ENCODE measurements at regions not wholly inside any gene's neighbourhood (a gene's known extent, or its start where the extent isn't known, plus 50 kb on each side); places are given as distances from the start of the nearest gene placed in this dataset.
"Not testable (repeated sequence)": the region's sequence is repeated elsewhere in the genome, so short reads cannot be mapped to it uniquely, and the experiment has no call there.

DNA sequence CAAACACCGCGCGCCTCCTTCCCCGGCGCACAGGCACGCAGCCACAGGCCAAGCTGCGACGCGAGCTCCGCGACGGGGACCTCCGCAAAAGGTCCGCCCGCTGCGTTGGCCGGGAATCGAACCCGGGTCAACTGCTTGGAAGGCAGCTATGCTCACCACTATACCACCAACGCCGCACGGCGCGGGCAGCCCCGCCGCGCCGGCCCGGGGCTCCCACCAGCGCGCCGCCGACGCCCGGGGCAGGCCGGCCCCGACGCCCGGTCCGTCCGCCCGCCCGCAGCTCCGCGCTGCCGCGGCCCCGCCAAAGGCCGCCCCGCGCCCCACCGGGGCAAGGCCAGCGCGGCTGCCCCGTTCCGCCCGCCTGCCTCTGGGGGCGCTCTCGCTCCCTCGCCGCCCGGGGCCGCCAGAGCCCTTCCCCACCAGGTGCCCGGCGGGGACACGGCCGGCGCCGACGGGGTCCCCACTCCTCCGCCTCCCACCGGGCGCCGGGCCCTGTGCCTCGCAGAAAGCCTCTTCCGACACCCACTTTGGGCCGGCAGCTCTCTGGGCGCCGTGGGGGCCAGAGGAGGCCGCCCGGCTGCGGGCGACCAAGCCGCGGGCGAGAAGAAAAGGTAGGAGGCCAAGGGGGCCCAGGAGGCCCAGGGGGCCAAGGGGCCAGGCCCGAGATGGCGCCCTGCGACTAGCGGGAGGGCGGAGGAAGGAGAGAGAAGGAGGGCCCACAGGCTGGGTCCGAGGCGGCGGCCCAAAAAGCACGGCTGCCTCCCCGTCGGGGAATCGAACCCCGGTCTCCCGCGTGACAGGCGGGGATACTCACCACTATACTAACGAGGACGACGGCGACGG, 50.2 kb upstream of the FCGR2A start:
- in situ Hi-C loops (cut with HindIII; ENCODE audit: low pct_unique_long_range_greater_than_20kb, low sequenced_read_pairs); DNase-seq (ENCODE audit: low read depth in 1 of 2, low spot score in 1 of 2): not testable (repeated sequence)

DNA sequence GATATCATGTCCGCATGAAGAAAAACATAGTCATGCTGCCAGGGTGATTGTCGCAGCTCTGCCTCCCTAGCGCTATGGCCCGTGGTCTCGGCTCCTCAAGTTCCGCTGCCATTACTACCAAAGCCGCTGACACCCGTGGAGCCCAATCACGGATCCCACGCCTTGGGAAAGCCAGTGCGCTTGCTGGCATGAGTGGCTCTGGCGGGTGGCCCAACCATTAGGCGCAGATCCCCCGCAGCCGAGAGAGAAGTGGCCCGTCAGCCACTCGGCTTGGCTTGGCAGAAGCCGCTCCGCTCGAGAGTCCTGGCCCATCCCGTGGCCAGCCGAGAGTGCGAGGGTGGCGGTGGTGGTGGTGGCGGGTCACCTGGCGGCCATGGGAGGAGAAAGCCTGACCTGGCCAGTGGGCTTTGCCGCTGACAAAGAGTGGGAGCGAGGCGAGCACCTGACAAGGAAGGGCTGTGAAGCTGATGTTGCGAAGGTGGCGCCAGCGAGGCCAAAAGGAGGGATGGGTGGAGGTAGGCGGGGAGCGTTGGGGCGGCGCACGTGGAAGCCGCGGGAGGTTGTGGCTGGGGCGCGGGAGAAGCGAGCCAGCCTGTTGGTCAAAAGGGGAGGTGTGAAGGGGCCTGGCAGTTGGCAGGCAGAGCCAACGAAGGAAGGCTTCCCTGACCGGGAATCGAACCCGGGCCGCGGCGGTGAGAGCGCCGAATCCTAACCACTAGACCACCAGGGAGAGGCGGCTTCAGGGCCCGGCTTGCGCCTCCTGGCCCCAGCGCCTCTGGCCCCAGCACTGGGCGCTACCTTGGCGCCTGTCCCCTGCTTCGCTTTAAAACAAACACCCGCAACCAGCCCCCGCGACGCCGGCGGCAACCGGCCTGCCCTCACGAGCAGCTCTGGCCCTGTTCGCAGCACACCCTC, 51.0 kb upstream of the FCGR2A start:
- DNase-seq (ENCODE audit: low read depth in 1 of 2, low spot score in 1 of 2); in situ Hi-C loops (cut with HindIII; ENCODE audit: low pct_unique_long_range_greater_than_20kb, low sequenced_read_pairs): not testable (repeated sequence)

DNA sequence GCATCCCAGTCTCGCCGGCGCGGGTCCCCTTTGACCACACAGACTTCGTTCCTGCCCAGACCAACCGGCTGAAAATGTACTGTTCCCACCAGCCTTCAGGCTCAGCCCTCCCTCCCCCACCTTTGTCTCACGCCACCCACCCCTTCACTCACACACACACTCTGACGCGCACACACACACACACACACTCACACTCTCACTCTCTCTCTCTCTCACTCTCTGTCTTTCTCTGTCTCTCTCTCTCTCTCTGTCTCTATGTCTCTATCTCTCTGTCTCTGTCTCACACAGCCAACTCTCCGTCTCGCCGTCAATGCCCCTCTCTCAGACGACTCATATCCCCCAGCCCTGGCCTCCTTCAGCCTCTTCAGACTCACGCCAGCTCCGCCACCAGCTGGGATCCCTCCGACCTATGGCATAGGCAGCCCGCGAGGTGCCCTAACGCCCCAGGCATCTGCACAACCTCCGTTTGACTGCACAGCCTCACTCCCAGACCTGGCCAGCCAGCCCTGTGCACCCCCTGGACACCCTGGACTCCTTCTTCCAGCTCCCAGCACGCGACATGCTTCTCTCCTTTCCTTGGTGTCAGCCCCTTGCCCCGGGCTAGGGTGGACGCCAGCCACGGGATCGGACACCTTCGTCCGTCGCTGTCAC, 53.4 kb upstream of the FCGR2A start:
- DNase-seq (ENCODE audit: low read depth in 1 of 2, low spot score in 1 of 2); in situ Hi-C loops (cut with HindIII; ENCODE audit: low pct_unique_long_range_greater_than_20kb, low sequenced_read_pairs): not testable (repeated sequence)

DNA sequence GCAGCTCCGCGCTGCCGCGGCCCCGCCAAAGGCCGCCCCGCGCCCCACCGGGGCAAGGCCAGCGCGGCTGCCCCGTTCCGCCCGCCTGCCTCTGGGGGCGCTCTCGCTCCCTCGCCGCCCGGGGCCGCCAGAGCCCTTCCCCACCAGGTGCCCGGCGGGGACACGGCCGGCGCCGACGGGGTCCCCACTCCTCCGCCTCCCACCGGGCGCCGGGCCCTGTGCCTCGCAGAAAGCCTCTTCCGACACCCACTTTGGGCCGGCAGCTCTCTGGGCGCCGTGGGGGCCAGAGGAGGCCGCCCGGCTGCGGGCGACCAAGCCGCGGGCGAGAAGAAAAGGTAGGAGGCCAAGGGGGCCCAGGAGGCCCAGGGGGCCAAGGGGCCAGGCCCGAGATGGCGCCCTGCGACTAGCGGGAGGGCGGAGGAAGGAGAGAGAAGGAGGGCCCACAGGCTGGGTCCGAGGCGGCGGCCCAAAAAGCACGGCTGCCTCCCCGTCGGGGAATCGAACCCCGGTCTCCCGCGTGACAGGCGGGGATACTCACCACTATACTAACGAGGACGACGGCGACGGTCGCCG, 57.4 kb upstream of the FCGR2A start:
- DNase-seq (ENCODE audit: low read depth in 1 of 2, low spot score in 1 of 2); in situ Hi-C loops (cut with HindIII; ENCODE audit: low pct_unique_long_range_greater_than_20kb, low sequenced_read_pairs): not testable (repeated sequence)

DNA sequence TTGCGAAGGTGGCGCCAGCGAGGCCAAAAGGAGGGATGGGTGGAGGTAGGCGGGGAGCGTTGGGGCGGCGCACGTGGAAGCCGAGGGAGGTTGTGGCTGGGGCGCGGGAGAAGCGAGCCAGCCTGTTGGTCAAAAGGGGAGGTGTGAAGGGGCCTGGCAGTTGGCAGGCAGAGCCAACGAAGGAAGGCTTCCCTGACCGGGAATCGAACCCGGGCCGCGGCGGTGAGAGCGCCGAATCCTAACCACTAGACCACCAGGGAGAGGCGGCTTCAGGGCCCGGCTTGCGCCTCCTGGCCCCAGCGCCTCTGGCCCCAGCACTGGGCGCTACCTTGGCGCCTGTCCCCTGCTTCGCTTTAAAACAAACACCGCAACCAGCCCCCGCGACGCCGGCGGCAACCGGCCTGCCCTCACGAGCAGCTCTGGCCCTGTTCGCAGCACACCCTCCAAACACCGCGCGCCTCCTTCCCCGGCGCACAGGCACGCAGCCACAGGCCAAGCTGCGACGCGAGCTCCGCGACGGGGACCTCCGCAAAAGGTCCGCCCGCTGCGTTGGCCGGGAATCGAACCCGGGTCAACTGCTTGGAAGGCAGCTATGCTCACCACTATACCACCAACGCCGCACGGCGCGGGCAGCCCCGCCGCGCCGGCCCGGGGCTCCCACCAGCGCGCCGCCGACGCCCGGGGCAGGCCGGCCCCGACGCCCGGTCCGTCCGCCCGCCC, 58.1 kb upstream of the FCGR2A start:
- DNase-seq (ENCODE audit: low read depth in 1 of 2, low spot score in 1 of 2); in situ Hi-C loops (cut with HindIII; ENCODE audit: low pct_unique_long_range_greater_than_20kb, low sequenced_read_pairs): not testable (repeated sequence)

DNA sequence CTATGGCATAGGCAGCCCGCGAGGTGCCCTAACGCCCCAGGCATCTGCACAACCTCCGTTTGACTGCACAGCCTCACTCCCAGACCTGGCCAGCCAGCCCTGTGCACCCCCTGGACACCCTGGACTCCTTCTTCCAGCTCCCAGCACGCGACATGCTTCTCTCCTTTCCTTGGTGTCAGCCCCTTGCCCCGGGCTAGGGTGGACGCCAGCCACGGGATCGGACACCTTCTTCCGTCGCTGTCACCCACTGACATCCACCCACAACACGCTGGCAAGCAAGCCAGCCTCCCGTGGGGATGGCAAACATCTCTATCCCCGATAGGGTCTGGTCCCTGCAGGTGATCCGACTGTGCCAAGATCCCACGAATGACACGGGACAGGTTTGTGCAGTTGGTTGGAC, 60.5 kb upstream of the FCGR2A start:
- in situ Hi-C loops (cut with HindIII; ENCODE audit: low pct_unique_long_range_greater_than_20kb, low sequenced_read_pairs); DNase-seq (ENCODE audit: low read depth in 1 of 2, low spot score in 1 of 2): not testable (repeated sequence)

DNA sequence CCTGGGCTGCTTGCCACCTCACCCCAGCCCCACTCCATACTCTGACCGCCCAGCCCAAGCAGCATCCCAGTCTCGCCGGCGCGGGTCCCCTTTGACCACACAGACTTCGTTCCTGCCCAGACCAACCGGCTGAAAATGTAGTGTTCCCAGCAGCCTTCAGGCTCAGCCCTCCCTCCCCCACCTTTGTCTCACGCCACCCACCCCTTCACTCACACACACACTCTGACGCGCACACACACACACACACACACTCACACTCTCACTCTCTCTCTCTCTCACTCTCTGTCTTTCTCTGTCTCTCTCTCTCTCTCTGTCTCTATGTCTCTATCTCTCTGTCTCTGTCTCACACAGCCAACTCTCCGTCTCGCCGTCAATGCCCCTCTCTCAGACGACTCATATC, 61.0 kb upstream of the FCGR2A start:
- in situ Hi-C loops (cut with HindIII; ENCODE audit: low pct_unique_long_range_greater_than_20kb, low sequenced_read_pairs); DNase-seq (ENCODE audit: low read depth in 1 of 2, low spot score in 1 of 2): not testable (repeated sequence)

DNA sequence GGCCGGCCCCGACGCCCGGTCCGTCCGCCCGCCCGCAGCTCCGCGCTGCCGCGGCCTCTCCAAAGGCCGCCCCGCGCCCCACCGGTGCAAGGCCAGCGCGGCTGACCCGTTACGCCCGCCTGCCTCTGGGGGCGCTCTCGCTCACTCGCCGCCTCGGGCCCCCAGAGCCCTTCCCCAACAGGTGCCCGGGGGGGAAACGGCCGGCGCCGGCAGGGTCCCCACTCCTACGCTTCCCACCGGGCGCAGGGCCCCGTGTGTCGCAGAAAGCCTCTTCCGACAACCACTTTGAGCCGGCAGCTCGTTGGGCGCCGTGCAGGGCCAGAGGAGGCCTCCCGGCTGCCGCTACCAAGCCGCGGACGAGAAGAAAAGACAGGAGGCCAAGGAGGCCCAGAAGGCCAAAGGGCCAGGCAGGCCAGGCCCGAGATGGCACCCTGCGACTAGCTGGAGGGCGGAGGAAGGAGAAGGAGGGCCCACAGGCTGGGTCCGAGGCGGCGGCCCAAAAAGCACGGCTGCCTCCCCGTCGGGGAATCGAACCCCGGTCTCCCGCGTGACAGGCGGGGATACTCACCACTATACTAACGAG, 64.9 kb upstream of the FCGR2A start:
- TF ChIP-seq JUND (IDR thresholded peaks at IDR 0.05; ENCODE audit: low read depth), result no peak
- no peak for DNase-seq (ENCODE audit: low read depth in 1 of 2, low spot score in 1 of 2)
- in situ Hi-C loops (cut with HindIII; ENCODE audit: low pct_unique_long_range_greater_than_20kb, low sequenced_read_pairs), result no loop called here

DNA sequence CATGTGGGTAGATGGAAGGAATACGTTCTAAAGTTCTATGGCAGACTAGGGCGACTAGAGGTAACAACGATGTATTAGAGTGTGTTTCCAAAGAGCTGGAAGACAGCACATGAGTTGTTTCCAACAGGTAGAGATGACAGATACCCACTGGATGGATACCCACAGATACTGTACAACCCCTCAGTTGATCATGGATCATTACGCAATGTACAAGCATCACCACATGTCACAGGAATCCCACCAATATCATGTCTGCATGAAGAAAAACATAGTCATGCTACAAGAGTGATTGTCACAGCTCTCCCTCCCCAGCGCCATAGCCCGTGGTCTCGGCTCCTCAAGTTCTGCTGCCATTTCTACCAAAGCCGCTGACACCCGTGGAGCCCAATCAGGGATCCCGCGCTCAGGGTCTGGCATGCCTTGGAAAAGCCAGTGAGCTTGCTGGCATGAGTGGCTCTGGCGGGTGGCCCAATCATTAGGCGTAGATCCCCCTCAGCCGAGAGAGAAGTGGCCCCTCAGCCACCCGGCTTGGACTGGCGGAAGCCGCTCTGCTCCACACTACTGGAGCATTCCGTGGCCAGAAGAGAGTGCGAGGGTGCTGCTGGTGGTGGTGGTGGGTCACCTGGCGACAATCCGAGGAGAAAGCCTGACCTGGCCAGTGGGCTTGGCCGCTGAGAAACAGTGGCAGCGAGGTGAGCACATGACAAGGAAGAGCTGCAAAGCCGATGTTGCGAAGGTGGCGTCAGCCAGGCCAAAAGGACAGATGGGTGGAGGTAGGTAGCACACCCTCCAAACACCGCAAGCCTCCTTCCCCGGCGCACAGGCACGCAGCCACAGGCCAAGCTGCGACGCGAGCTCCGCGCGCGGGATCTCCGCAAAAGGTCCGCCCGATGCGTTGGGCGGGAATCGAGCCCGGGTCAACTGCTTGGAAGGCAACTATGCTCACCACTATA, 65.7 kb upstream of the FCGR2A start:
- TF ChIP-seq JUND (IDR thresholded peaks at IDR 0.05; ENCODE audit: low read depth), result no peak
- peak in 1 of 2 experiments; percentile 50 for DNase-seq (ENCODE audit: low read depth in 1 of 2, low spot score in 1 of 2)
- in situ Hi-C loops (cut with HindIII; ENCODE audit: low pct_unique_long_range_greater_than_20kb, low sequenced_read_pairs), result no loop called here

DNA sequence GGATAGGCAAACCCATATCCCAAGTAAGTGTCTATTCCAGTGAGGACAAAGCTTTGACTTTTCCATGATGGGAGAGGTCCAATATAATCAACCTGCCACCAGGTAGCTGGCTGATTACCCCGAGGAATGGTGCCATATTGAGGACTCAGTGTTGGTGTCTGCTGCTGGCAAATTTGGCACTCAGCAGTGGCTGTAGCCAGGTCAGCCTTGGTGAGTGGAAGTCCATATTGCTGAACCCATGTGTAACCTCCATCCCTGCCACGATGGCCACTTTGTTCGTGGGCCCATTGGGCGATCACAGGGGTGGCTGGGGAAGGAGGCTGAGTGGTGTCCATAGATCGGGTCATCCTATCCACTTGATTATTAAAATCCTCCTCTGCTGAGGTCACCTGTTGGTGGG, 65.5 kb upstream of the CFAP126 start:
- in situ Hi-C loops (cut with HindIII; ENCODE audit: low pct_unique_long_range_greater_than_20kb, low sequenced_read_pairs); DNase-seq (ENCODE audit: low read depth in 1 of 2, low spot score in 1 of 2): not testable (repeated sequence)

DNA sequence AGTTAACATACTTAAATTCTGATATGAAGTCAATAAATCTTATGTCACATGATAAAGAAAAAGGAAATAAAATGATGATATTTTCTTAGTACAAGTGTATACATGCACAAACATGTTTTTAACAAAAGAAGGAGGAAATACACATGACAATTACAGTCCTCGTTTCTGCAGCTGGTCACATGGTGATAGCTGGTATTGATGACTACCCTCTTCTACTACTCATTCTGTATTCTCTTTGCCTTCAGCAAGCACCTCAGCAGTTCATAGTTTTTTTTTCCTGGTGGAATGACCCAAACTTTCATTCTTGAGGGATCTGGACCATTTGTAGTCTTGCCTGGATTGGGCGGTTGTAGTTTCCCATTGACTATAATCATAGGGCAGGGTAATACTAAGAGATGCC, 64.4 kb upstream of the CFAP126 start:
- DNase-seq (ENCODE audit: low read depth in 1 of 2, low spot score in 1 of 2), result no peak
- in situ Hi-C loops (cut with HindIII; ENCODE audit: low pct_unique_long_range_greater_than_20kb, low sequenced_read_pairs), result no loop called here
- TF ChIP-seq JUND (IDR thresholded peaks at IDR 0.05; ENCODE audit: low read depth), result no peak
